A673 (cell line): ENCODE measurements at regions not wholly inside any gene's neighbourhood (a gene's known extent, or its start where the extent isn't known, plus 50 kb on each side); places are given as distances from the start of the nearest gene placed in this dataset.

Experiments
- EZH2 ChIP-seq: fragments of 200-600 bp; sonication (generic); IDR thresholded peaks from 2 replicates; pipeline ENCODE4 v1.6.1; 2017; ENCODE audit warnings: borderline replicate concordance, low read depth, mild to moderate bottlenecking, mixed read lengths, antibody characterized with exemption, low read length; ENCODE audit not compliant: poor library complexity, severe bottlenecking
- TF ChIP-seq, protein P1 (sequence below): fragments of 300-800, 200-600 bp; sonication (generic); conservative IDR thresholded peaks from 2 replicates; pipeline ENCODE4 v1.5.1; 2017; ENCODE audit warnings: low read depth, mild to moderate bottlenecking, antibody characterized with exemption, low read length, moderate library complexity, mixed read lengths

DNA sequence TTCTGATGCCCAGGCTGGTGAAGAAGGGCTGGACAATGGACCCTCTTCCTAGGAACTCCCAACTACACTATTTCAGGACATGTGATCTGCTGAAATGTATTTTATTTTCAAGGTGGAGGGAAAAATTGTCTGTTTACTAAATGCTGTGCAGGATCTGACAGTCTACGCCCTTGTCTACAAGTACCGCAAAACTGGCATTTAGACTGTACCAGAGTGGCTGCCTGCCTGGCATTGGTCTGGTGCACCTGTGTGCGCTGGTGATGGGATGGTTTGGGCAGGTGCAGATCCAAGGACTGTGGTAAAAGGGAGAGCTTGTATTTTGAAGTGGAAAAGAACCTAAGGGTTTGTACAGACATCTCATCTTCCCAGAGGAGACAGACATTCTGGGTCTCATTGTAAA lies 79.7 kb downstream of the AIPL1 start:
- TF ChIP-seq, protein P1, sequence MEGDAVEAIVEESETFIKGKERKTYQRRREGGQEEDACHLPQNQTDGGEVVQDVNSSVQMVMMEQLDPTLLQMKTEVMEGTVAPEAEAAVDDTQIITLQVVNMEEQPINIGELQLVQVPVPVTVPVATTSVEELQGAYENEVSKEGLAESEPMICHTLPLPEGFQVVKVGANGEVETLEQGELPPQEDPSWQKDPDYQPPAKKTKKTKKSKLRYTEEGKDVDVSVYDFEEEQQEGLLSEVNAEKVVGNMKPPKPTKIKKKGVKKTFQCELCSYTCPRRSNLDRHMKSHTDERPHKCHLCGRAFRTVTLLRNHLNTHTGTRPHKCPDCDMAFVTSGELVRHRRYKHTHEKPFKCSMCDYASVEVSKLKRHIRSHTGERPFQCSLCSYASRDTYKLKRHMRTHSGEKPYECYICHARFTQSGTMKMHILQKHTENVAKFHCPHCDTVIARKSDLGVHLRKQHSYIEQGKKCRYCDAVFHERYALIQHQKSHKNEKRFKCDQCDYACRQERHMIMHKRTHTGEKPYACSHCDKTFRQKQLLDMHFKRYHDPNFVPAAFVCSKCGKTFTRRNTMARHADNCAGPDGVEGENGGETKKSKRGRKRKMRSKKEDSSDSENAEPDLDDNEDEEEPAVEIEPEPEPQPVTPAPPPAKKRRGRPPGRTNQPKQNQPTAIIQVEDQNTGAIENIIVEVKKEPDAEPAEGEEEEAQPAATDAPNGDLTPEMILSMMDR = no peak
- TF ChIP-seq EZH2 = no peak
